H4 (cell line): ENCODE measurements at regions not wholly inside any gene's neighbourhood (a gene's known extent, or its start where the extent isn't known, plus 50 kb on each side); places are given as distances from the start of the nearest gene placed in this dataset.

Experiments used
- DNase-seq: peaks from one replicate; pipeline ENCODE4 v3.0.0-alpha.2; 2015; ENCODE audit warnings: low spot score

DNA sequence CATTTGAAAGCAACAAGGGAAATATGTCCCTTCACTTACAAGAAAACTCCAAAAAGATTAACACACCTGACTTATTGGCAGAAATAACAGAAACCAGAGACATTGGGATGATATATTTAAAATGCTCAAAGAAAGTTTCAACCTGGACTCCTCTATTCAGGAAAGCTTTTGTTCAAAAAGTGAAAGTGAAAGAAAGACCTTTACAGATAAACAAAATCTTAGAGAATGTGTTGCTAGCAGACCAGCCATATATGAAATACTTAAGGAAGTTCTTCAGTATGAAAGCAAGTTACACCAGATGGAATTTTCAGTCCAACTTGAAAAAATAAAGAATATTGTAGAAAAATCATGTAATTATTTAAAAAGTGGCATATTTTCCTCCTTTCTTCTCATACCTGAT lies 1075.1 kb downstream of the NR2F1-AS1 start:
- peak; percentile 25 for DNase-seq

DNA sequence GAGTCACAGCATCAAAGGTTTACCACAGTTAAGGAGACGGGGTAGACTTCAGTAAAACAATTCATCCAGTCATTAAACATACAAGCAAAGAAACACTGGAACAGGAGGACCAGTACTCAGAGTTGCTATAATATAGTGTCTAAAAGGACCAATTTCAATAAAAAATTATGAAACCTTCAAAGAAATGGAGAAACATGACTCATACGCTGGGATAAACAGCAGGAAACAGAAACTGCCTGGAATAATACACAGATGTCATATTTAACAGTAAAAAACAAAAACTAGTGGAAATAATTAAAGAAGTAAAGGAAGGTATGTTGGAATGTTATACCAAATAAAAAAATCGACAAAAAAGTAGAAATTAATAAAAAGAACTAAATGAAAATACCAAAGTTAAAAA lies 1075.9 kb downstream of the NR2F1-AS1 start:
- DNase-seq: peak; percentile 10

DNA sequence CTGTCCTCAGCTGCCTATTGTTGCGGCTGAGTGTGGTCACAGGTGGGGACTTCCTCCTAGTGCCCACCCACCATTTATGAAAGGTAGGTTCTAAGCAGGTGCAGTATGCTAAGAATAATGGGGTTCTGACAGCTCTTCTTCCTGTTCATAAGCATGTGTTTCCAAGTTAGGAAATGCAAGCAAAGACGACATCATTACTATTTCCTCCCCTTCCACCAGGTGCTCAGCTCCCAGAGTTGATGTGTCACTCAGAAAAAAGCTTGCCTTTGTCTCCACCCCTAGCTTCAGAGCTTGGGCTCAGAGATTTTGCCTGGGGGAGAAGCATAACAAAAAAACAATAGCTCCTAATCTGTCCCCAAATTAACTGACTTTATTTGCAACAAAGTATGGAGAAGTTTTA lies 1076.7 kb downstream of the NR2F1-AS1 start:
- DNase-seq: peak; percentile 40

DNA sequence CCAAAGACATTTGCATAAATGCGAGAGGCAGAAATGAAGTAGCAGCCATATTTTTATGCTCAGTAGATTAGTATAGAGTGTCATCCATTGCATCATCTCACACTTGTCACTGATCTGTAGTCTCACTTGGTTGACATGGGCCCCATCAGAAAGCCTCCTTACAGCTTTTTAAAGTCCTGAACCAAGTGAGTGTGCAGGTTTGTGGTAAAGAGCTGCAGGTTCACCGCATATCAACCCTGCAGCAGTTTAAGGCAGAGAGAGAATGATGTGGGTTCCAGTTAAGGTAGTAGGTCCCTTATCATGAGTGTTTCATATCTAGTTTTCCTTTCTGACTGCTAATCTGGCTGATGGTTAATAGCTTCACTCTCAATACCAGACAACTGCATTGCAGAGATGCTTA lies 1080.3 kb downstream of the NR2F1-AS1 start:
- no peak for DNase-seq

DNA sequence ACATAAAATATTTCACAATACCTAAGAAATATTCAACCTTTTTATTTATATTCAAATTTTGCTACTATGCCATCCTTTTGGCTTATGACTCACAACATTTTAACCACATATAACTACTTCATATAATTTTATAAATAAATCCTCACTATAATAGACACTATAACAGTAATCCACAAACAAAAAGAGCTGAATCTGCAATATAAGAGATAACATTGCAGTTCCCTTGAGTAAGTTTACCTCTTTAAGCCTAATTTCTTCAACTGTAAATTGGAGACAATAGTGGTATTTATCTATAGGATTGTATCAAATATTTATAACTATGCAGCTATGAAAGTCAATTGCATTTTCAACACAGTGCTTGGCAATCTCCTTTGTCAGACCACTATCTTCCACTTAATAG lies 1084.5 kb downstream of the NR2F1-AS1 start:
- no peak for DNase-seq

DNA sequence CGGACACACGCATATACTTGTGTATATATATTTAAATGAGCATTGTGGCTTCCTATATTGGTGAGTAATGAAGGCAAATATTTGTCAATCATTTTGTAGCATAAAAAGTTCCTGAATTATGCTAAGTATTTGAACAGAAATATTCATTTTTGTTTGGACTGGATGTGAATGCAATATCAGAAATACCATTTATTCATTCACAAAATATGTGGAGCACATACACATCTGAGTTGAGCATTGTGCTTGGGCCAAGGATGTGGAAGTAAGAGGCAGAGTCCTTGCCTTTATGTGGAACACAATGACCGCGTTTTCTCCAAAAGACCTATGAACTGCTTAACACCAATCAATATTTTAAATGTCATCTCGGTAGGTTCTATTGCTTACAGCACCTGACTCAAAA lies 1086.5 kb downstream of the NR2F1-AS1 start:
- no peak for DNase-seq

DNA sequence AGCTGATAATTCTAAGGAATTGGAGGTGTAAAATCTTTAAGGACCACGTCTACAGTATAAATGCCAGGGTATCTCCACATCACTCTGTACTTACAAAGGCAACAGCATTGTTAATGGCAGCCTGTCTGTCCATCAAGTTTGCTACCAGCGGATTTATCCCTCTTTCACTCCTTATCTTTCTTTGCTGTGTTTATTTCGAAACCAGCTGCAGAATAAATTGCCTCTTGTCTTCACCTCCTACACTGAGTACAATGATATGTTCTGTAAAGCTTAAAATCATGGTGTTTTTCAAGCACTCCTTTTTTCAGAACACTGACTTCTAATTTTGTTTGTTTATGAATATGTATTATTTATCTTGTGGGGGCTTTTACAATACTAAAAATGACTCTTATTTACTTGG lies 1088.1 kb downstream of the NR2F1-AS1 start:
- no peak for DNase-seq

DNA sequence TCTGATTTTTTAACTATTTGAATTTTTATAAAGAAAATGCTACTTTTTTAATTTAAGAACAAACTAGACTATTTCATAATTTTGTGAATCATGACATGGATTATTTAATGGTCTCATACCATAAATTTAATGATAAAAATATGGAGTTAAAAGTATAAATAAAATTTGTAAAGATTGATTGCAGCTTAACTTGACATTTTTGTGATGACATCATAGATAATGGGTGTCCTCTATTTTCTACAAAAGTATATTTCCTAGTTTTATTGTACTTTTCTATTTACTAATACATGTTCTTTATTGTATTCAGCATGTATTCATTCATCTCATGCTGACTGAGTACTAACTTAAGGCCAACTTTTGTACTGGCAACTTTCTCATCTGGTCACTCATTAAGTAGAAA lies 1096.5 kb downstream of the NR2F1-AS1 start:
- DNase-seq: no peak

DNA sequence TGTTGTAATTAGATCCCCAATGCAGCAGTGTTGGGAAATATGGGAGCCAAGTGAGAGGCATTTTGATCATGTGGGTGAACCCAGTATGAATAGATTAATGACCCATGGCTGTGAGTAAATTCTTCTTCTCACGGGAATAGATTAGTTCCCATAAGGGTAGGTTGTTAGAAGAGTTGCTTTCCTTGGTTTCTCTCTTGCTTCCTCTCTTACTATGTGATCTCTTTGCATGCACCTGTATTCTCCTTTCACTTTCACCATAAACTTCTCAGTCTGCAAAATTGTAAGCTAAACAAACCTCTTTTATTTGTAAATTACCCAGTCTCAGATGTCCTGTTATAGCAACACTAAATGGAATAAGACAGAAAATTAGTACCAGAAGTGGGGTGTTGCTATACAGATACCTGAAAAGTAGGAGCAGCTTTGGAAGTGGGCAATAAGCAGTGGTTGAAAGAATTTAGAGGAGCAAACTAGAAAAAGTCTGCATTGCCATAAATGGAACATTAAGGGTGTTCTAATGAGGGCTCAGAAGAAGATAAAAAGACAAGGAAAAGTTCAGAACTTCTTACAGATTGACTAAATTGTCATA lies 1090.0 kb upstream of the ARRDC3 start:
- DNase-seq: no peak

DNA sequence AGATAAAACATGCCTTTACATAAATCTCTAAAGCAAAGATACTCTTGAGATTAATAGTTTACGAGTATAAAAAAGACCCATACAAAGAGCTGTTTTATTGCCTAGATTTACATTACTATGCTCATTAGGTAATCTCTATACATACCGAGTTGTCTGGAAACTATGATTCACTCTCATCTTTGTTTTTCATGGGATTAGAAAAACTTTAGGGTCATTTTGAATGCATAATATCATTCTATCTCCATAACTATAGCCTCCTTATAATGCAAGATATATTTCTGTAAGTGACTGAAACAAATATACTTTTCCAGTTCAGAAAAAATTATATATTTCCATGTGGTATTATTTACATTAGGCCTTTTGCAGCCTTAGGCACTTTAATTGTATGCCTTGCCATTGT lies 1088.7 kb upstream of the ARRDC3 start:
- DNase-seq: no peak

DNA sequence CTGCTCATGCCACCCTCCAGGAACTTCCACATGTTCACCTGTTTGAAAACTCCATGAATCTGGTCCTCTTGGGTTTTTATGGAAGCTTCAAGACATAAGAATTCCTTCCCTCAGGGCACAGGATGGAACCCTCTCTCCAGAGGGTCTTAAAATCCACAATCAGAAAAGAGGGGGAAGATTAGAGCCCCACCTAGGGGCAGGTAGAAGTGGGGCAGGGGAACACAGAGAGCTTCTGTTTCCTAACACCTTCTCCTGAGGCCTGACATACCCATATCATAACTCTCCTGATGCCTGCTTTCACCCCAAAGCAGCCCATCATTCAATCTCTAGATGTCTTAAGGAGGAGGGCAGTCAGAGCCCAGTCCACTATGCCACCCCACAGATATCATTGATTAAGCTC lies 1087.7 kb upstream of the ARRDC3 start:
- no peak for DNase-seq

DNA sequence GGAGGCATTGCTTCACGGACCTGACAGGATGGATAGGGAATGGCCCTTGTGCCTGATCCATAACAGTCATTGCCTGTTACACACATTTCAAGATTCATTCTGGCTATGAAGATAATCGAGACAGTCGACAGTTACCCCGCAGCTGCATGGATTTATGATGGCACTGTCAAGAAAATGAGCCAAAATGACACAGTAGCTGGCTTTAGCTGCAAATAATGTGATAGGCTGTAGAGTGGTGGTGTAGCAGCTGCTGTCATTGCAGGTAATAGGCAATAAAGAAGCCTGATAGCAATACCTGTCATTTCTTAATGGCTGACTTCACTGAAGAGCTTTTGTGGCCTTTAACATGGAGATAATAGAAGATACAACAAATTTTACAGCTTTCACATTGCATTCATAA lies 1085.2 kb upstream of the ARRDC3 start:
- no peak for DNase-seq

DNA sequence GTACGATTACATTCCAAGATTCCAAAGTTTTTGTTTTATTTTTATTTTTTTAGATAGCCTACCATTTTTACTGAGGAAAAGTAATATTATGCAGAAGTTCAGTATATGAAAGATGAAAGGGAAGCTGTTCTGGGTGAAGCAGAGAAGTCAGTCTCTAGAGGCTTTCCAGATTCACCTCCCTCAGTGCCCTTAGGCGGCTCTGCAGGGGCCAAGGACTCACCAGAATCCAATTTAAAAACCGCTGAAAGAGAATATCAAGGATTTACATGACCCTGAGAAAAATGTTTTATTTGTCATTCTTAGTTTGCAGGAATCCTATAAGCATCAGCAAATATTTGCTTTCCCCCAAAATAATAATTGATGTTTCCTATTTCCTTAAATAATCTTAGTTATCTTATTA lies 1084.6 kb upstream of the ARRDC3 start:
- no peak for DNase-seq

DNA sequence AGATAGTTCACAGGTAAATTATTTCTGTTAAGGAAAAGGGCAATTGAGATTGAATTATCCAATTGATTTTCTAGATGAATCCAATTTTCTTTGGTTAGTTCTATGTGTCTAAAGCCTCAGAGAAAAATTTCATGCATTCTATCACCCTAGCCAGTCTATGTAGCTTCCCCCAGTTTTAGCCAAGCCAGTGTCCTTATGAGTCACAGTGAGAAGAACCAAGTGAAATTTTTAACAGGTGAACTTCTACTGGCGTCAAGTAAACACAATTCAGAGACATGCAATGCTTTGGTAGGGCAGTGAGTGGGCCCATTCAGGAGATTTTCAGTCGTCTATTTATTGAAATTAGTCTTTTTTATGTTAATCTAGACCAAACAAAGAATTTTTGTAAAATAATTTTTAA lies 1077.4 kb upstream of the ARRDC3 start:
- no peak for DNase-seq

DNA sequence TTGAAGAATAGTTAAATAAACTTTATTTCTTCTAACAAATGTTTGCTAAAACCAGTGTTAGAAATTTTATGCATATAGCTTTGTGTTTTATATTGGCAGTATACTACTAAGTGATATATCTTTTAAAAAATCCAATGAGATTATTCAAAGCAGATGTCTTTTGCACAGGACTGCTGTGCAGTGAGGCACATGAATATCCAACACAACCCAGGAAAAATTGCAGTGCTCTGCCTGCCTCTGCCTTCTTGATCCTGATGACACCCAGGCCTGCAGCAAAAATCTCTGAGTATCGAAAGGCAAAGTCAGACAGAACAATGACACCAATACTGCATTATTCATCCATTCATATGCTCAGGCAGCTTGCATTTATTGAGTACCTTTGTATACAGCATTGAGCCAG lies 1076.5 kb upstream of the ARRDC3 start:
- no peak for DNase-seq

DNA sequence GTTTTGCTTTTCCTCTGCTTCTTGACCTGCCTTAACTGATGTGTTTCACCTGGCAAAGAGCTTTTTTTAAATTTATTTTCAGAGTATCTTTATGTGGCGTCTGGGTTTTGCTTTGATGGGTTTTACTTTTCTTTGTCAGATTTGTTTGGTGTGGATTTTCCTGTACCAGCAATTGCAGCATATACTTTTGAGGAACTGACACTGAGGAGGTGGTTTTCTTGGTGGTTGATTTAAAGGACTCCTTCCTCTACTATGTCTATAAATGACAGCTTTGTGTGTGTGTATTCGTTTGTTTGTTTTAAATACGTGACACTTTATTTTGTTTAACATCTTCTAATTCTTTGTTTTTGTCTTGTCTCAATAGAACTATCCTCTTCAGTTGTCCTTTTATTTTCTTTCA lies 1071.9 kb upstream of the ARRDC3 start:
- no peak for DNase-seq

DNA sequence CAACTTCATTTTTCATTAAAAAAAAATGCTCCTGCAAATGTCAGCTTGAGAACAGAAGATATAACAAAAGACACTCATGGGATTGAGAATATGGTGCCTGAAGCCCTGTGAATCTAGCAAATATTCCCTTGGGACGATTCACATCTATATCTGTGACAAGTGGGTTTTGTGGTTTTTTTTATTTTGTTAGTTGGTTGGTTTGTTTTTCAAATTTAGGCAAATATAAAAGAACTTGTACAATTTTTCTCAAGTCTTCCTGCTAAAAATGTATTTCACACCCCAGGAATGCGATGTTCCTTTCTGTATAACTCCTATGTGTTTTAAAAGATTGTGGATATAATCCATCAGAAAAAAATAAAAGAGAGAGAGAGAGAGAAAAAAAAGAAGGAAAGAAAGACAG lies 1061.8 kb upstream of the ARRDC3 start:
- DNase-seq: no peak

DNA sequence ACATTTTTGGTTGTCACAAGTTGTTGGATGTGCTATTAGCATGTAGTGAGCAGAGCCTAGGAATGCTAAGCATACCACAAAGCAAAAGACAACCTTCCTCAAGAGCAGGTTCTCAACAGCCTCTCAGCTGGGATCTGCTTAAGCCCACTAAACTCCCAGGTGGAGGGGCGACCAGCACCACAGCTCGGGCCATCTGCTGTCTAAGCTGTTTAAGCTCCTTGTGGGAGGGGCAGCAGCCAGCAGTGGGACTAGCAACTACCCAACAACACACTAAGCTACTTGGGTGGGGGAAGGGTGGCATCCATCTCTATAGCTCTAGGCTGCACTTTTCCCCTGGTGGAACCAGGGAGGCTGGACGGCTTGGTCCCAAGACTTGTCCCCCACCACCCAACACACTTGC lies 1052.7 kb upstream of the ARRDC3 start:
- no peak for DNase-seq

DNA sequence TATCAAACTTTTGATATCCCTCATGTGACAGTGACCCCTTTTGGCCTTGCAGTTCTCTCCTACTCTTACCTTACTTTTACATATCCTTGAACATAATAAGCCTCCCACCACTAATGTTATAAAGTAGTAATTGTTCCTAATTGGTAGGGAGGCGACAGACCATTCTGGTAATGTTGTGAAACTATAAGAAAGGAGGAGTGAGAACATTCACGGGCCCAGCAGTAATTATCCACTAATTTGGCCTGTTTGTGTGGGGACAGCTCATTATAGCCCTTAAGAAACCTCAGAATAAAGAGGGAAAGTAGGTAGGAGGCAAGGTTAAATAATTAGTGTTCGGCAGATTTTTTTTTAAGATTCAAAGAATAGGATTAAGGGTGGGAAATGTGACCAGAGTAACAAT lies 1046.5 kb upstream of the ARRDC3 start:
- DNase-seq: no peak

DNA sequence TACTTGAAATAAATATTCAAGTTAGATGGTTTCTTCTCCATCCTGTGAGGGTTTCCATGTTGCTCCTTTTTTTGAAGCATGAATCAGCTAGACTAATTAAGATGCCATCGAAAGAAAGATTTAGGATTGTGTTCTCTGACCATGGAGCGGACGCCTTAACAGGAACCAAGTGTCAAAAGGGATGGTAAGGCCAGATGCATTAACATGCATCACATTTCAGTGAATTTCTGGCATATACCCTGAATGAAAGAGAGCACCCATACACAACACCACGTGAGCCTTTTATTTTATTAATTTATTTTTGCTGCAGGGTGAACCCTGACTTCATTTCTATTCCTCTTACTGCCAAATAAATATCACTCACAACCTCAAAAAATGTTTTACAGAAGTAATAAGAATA lies 1045.3 kb upstream of the ARRDC3 start:
- DNase-seq: no peak

DNA sequence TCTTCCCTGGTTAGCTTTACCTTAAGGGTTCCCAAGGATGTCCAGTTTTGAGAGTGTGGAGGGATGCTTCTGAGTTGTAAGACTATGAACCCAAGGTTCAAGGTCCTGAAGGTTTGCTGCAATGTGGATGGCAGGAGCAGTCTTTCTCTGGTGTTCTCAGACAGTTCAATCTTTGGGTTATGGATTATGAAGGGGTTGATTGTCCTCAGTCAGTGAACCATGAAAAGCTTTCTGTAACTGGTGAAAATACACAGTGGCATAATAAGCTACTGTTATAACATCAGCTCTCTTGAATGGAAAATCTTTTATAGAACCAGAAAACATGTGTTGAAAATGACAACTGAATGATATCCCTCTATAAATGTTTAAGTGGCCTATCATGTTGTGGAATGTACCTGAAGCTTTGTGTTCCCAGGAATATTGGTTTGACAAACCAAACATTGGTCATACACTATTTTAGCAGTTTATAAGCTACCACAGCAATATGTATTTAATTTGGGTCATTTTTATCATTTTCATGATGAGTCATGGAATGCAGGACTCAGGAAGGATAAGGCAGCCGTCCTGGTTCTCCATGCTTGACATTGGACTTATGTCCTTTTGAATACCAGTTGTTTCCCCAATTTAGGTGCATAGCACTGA lies 1041.8 kb upstream of the ARRDC3 start:
- DNase-seq: no peak

DNA sequence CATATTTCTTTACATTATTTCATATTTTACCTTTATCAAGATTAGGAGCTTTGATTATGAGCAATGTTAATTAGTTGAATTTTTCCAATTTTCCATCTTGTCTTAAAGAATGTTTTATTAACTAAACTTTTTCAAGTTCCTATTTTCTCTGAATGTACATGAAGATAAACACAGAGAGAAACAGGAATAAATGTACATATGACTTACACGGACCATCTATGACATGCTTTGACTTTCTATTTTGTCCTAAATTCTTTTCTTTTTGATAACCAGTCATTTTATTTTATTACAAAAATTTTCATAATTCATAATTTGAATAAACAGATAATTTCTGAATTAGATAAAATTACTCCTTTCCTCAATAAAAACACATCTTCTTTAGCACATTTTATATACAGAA lies 1038.8 kb upstream of the ARRDC3 start:
- no peak for DNase-seq

DNA sequence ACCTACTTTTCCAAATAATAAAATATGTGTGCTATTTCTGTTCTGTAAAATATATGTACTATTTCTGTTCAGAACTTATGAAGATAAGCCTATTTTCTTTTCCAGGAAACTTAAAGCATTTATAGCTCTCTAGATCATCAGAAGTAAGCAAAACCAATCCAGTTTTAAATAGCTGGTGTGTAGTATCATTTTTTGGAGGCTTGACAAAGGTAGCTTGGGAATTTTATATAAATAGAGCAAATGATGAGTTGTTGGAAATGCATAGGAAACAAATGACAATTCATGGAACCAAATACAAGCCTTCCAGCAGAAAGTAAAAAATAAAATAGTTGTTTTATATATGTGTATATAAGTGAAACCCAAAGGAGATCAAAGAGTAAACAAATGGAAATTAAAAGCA lies 1038.1 kb upstream of the ARRDC3 start:
- DNase-seq: no peak

DNA sequence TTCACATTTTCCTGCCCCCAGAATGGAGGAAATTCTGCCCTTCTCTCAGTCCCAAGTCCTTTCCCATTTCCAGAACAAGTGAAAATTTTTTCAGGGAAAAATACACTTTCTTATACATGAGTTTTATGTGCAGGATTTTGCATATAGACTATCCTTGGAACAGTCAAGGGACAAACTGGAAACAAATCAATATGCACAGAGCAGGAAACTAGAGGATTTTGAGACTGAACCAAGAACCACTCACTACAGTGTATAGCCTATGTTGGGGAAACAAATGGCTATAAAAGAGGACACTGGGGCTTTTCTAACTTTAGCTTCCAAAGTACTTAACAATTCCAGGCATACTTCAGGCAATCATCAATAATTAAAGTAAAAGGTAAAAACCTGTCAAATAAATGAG lies 1036.1 kb upstream of the ARRDC3 start:
- DNase-seq: no peak
